Neural crest cell (in vitro differentiated cells): ENCODE measurements at regions not wholly inside any gene's neighbourhood (a gene's known extent, or its start where the extent isn't known, plus 50 kb on each side); places are given as distances from the start of the nearest gene placed in this dataset.
"Not testable (repeated sequence)": the region's sequence is repeated elsewhere in the genome, so short reads cannot be mapped to it uniquely, and the experiment has no call there.

Experiments used
- DNase-seq: peaks from one replicate; pipeline ENCODE4 v3.0.0; 2021; ENCODE audit warnings: low read depth, mixed read lengths, low spot score
- H3K27ac Mint-ChIP-seq: one replicate; pipeline ENCODE4 v1.8.0; 2021; ENCODE audit warnings: mild to moderate bottlenecking, mixed read lengths; ENCODE audit not compliant: unreplicated experiment
- H3K27me3 Mint-ChIP-seq: 2 replicates; pipeline ENCODE4 v1.8.0; 2021; ENCODE audit warnings: low read depth, mild to moderate bottlenecking, mixed read lengths
- H3K36me3 Mint-ChIP-seq: 2 replicates; pipeline ENCODE4 v1.8.0; 2021; ENCODE audit warnings: low read depth, mild to moderate bottlenecking, mixed read lengths
- H3K4me1 Mint-ChIP-seq: 2 replicates; pipeline ENCODE4 v1.8.0; 2021; ENCODE audit warnings: mixed read lengths
- H3K4me3 Mint-ChIP-seq: one replicate; pipeline ENCODE4 v1.8.0; 2021; ENCODE audit warnings: mild to moderate bottlenecking, mixed read lengths
- H3K9me3 Mint-ChIP-seq: 2 replicates; pipeline ENCODE4 v1.8.0; 2021; ENCODE audit warnings: mixed read lengths
- CTCF ChIP-seq: fragments of 200-600 bp; sonication (generic); conservative IDR thresholded peaks from 2 replicates; pipeline ENCODE4 v1.5.0; 2021; ENCODE audit warnings: antibody characterized with exemption, mild to moderate bottlenecking

- no peak overlapping the region for H3K27ac Mint-ChIP-seq
- no peak for DNase-seq
- no peak overlapping the region for H3K4me3 Mint-ChIP-seq
- H3K36me3 Mint-ChIP-seq, result no peaks in the 10 kb centered on the region
- H3K4me1 Mint-ChIP-seq, result peaks cover 23% of the 10 kb centered on the region
- peaks cover 66% of the 10 kb centered on the region for H3K27me3 Mint-ChIP-seq
- no peaks in the 10 kb centered on the region for H3K9me3 Mint-ChIP-seq
- TF ChIP-seq CTCF, result no peak
Observed at GRCh38 chr10:101280511-101280910, 51.2 kb upstream of the LBX1 start.

GRCh38 chr10:101280921-101281320, 51.7 kb upstream of the LBX1 start:
- peaks cover 66% of the 10 kb centered on the region for H3K27me3 Mint-ChIP-seq
- peaks cover 25% of the 10 kb centered on the region for H3K4me1 Mint-ChIP-seq
- not testable (repeated sequence) for DNase-seq, H3K27ac Mint-ChIP-seq, H3K36me3 Mint-ChIP-seq, H3K9me3 Mint-ChIP-seq, H3K4me3 Mint-ChIP-seq

GRCh38 chr10:101282947-101283346, 53.7 kb upstream of the LBX1 start:
- peaks cover 72% of the 10 kb centered on the region for H3K27me3 Mint-ChIP-seq
- peaks cover 29% of the 10 kb centered on the region for H3K4me1 Mint-ChIP-seq
- no peak for DNase-seq
- H3K4me3 Mint-ChIP-seq, result no peak overlapping the region
- no peaks in the 10 kb centered on the region for H3K36me3 Mint-ChIP-seq
- H3K9me3 Mint-ChIP-seq, result no peaks in the 10 kb centered on the region
- no peak overlapping the region for H3K27ac Mint-ChIP-seq
- TF ChIP-seq CTCF, result no peak

- Mint-ChIP-seq H3K9me3 (no peaks in the 10 kb centered on the region), H3K4me1 (peaks cover 32% of the 10 kb centered on the region), H3K4me3 (peak overlapping the region; percentile 13), H3K27me3 (peaks cover 75% of the 10 kb centered on the region), H3K36me3 (no peaks in the 10 kb centered on the region), H3K27ac (no peak overlapping the region)
- no peak for DNase-seq
- no peak for TF ChIP-seq CTCF
Observed at GRCh38 chr10:101283762-101284100, 54.5 kb upstream of the LBX1 start.

GRCh38 chr10:101284101-101284743, 55.0 kb upstream of the LBX1 start:
- no peak for TF ChIP-seq CTCF
- DNase-seq, result no peak
- H3K27ac Mint-ChIP-seq, result no peak overlapping the region
- peaks cover 77% of the 10 kb centered on the region for H3K27me3 Mint-ChIP-seq
- H3K4me3 Mint-ChIP-seq, result peak overlapping the region; percentile 13
- no peaks in the 10 kb centered on the region for H3K9me3 Mint-ChIP-seq
- H3K4me1 Mint-ChIP-seq, result peaks cover 33% of the 10 kb centered on the region
- H3K36me3 Mint-ChIP-seq, result no peaks in the 10 kb centered on the region

- Mint-ChIP-seq H3K9me3 (no peaks in the 10 kb centered on the region), H3K4me3 (no peak overlapping the region), H3K36me3 (no peaks in the 10 kb centered on the region), H3K4me1 (peaks cover 38% of the 10 kb centered on the region), H3K27ac (no peak overlapping the region), H3K27me3 (peaks cover 83% of the 10 kb centered on the region)
- no peak for TF ChIP-seq CTCF
- no peak for DNase-seq
Observed at GRCh38 chr10:101284744-101285463, 55.6 kb upstream of the LBX1 start.
